PC-3 (cell line): ENCODE measurements at regions not wholly inside any gene's neighbourhood (a gene's known extent, or its start where the extent isn't known, plus 50 kb on each side); places are given as distances from the start of the nearest gene placed in this dataset.

ENCODE experiments used
- EZH2 ChIP-seq: fragments of 300-600 bp; sonication (generic); IDR thresholded peaks from one replicate; pipeline ENCODE4 v1.6.1; 2017; ENCODE audit warnings: antibody characterized with exemption, mild to moderate bottlenecking, low read length; ENCODE audit not compliant: unreplicated experiment
- TF ChIP-seq, protein P1 (sequence below): fragments of 300-600 bp; sonication (generic); conservative IDR thresholded peaks from 2 replicates; pipeline ENCODE4 v1.5.1; 2017; ENCODE audit warnings: antibody characterized with exemption, low read depth, mild to moderate bottlenecking, low read length

DNA sequence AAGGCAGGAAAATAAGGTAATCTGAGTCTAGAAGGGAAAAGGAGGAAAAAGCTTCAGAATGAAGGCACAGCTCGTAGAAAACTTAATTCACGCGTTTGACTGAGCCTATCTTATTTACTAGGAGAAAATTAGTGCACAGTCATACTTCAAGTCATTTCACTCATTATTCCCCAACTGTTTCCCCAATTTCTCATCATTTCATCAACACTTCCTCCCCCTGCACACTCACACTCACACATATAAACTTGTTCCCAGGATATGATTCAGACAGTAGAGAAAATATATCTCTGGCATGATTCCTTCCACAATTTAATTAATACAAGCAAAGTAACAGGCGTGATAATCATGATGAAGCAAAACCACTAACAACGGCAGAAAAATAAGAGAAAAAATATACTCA is 94.5 kb upstream of the F13A1 start:
- TF ChIP-seq EZH2 = no peak
- TF ChIP-seq, protein P1, sequence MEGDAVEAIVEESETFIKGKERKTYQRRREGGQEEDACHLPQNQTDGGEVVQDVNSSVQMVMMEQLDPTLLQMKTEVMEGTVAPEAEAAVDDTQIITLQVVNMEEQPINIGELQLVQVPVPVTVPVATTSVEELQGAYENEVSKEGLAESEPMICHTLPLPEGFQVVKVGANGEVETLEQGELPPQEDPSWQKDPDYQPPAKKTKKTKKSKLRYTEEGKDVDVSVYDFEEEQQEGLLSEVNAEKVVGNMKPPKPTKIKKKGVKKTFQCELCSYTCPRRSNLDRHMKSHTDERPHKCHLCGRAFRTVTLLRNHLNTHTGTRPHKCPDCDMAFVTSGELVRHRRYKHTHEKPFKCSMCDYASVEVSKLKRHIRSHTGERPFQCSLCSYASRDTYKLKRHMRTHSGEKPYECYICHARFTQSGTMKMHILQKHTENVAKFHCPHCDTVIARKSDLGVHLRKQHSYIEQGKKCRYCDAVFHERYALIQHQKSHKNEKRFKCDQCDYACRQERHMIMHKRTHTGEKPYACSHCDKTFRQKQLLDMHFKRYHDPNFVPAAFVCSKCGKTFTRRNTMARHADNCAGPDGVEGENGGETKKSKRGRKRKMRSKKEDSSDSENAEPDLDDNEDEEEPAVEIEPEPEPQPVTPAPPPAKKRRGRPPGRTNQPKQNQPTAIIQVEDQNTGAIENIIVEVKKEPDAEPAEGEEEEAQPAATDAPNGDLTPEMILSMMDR = no peak
